ENCODE measurements at regions not wholly inside any gene's neighbourhood (a gene's known extent, or its start where the extent isn't known, plus 50 kb on each side); places are given as distances from the start of the nearest gene placed in this dataset.
"Not testable (repeated sequence)": the region's sequence is repeated elsewhere in the genome, so short reads cannot be mapped to it uniquely, and the experiment has no call there.

DNA sequence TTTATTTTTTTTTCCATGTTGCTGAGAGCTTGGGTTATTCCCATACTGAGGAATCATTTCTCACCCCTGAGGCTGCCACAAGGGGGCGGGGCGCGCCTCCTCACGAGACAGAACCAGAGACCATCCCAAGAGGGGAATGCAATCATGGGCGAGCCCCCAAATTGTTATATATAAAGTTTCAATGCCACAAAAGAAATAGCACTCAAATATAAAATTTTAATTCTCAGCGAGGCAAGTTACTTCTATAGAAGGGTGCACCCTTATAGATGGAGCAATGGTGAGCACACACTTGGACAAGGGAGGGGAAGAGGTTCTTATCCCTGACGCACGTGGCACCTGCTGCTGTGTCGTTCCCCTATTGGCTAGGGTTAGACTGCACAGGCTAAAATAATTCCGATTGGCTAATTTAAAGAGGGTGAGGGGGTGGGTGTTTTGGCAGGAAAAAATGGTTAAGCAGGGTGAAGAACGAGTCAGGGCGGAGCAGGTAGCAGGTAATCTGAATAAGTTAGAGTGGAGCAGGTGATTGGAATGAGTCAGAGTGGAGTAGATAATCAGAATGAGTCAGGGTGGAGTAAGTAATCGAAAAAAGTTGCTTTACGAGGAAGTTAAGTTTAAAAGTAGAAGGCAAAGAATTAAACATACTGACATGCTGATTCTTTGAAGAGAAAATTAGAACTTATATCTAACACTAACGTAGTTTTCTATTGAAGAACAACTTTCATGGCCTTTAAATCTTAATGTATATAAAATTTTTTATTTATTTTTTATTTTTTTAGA is 177.5 kb downstream of the MTCL1 start:
- no peak for DNase-seq

DNA sequence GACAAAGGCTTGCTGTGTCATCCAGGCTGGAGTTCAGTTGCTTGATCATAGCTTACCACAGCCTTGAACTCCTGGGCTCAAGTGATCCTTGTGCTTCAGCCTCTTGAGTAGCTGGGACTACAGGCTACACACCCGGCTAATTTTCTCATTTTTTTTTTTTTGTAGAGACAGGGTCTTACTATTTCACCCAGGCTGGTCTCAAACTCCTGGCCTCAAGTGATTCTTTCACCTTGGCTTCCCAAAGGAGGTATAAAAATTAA is 178.0 kb downstream of the MTCL1 start:
- no peak for DNase-seq

DNA sequence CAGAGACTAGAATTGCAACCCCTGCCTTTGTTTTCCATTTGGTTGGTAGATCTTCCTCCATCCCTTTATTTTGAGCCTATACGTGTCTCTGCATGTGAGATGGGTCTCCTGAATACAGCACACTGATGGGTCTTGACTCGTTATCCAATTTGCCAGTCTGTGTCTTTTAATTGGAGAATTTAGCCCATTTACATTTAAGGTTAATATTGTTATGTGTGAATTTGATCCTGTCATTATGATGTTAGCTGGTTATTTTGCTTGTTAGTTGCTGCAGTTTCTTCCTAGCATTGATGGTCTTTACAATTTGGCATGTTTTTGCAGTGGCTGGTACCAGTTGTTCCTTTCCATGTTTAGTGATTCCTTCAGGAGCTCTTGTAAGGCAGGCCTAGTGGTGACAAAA is 182.5 kb downstream of the MTCL1 start:
- DNase-seq: not testable (repeated sequence)

DNA sequence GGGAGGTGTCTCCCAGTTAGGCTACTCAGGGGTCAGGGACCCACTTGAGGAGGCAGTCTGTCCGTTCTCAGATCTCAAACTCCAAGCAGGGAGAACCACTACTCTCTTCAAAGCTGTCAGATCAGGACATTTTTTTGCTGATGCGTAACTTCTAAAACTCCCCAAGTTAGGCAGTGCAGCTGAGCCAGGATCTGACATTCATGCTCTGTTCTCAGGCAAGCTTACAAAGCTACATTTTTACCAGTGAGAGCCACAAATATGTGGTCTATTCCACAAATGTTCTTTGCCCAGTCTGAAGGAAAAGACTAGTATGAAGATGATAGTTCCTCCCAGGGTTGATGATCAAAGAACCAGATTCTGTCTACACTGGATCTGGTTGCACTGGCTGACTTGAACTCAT is 184.1 kb downstream of the MTCL1 start:
- no peak for DNase-seq

DNA sequence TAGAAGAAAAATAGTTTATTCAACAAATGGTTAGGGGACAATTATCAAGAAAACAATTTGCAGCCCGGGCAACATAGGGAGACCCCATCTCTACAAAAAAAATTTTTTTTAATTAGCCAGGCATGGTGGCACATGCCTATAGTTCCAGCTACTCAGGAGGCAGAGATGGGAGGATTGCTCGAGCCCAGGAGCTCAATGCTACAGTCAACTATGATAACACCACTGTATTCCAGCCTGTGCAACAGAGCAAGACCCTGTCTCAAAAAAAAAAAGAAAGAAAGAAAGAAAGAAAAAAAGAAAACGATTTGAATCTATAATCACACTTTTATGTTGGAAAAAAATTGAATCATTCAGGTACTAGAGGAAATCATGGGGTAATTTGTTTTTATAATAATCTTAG is 185.1 kb downstream of the MTCL1 start:
- not testable (repeated sequence) for DNase-seq

DNA sequence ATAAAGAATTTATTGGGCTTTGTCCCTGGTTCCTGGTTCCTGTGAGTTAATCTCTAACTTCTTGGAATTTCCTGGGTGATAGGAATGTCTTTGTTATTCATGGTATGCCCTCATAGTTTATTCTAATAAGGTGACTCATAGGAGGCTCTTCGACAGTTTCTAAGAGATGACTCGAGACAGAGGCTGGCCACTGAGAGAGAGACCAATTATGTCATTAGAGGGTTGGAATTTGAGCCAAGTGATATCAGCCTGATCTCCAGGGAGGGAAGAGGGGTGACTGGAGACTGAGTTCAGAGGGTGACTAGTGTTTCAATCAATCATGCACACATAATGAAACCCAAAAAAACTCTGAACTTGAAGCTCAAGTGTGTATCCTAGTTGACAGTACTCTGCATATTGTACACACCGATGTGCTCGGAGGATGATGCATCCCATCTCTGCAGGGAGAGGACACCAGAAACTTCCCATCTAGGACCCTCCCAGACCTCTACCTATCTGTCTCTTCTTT is 185.7 kb downstream of the MTCL1 start:
- DNase-seq: no peak

DNA sequence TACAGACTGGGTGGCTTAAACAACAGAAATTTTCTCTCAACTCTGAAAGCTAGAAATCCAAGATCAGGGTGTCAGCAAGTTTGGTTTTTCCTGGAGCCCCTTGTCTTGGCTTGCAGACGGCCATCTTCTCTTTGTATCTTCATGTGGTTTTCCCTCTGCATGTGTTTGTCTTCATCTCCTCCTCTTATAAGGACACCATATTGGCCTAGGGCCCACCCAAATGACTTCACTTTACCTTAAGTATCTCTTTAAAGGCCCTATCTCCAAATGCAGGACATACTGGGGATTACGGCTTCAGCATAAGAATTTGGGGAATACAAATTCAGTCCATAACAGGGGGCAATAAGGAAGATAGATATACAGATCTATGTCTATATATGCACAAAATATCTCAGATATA is 187.9 kb downstream of the MTCL1 start:
- no peak for DNase-seq

DNA sequence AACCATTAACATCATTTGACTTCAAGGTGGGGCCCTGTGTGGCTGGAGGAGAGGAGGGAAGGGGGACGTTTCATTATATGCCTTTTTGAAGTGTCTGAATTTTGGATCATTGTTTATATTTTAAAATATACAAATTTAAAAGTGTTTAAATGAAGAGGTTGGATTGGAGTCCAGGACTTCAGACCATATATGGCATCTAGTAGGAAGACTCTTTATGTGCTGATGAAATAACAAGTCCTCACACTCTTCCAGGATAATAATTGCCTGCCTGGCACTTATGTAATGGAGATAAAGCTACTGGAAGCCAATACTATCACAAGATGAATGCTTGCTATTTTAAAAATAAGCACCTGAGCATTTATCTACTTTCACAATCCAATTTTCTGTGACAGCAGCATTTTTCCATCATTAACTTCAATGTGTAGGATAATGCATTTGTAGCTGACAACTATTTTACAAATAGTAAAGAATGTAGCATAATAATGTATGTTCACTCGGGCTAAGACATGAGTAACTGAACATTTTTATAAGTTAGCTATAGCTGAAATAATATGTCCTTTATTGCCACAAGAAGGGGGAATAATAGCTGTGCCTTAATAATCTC is 188.4 kb downstream of the MTCL1 start:
- DNase-seq: no peak

DNA sequence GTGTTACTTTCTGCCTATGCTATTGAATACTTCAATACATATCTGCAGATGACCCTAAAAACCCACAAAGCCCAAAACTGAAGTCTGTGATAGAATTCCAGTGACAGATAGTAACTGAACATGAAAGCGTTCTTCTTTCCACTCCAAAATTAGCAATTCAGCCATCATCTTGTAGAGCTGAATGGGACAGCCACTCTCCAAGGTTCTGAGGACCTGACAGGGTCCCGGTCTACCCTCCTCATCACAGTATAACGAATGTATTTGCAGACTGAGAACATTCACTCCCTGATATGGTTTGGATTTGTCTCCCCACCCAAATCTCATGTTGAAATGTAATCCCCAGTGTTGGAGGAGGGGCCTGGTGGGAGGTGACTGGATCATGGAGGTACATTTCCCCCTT is 189.5 kb downstream of the MTCL1 start:
- DNase-seq: no peak

DNA sequence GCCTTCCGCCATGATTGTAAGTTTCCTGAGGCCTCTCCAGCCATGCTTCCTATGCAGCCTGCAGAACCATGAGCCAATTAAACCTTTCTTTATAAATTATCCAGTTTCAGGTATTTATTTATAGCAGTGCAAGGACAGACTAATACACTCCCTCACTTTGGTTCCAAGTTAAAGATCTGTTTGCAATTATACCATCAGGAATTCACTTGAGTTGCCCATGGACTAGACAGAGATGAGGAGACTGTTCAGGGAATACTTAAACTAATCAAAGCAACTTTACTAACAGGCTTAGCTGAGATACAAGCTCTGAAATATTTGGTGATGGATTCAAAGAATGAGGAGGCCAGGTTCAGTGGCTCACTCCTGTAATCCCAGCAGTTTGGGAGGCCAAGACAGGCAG is 190.0 kb downstream of the MTCL1 start:
- DNase-seq: no peak

DNA sequence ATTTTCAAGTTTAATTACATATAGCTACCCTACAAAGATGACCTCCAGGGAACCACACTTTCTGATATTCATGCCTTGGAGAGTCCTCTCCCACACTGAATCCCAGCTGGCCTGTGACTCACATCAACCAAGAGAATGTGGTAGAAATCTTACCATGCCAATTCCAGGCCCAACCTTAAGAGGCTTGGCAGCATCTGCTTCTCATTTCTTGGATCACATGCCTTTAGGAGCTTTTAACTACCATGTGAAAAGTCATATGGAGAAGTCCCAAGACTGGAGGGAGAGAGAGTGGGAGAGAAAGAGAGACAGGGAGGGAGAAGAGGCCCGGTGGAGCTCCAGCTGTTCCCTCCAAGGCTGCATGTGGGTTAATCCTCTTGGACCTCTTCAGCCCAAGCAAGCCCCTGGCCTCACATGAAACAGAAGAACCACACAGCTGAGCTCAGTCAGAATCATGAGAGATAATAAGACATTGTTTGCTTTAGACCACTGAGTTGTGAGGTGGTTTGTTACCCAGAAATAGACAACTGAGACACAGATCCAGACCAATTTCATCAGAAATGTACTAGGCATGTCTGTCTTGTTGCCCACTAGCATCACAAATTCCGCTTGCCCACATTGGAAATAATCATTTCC is 190.7 kb downstream of the MTCL1 start:
- no peak for DNase-seq

DNA sequence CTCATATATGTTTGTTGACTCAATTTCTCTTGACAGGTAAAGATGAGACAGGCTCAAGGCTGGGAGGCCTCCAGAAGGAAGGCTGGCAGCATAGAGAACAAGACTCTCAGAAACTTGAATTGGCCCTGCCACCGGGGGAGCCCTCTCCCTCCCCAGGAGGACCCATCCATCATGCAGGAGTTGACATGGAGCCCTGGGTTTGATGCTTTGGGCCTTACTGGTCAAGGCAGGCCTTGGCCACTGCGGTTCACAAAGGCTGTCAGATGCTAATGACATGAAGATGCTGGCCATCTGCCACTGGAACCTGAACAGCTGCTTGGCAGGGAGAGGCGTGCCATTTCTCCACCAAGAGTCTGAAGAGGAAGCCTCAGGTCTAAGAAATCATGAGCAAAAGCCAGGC is 193.6 kb downstream of the MTCL1 start:
- DNase-seq: no peak

DNA sequence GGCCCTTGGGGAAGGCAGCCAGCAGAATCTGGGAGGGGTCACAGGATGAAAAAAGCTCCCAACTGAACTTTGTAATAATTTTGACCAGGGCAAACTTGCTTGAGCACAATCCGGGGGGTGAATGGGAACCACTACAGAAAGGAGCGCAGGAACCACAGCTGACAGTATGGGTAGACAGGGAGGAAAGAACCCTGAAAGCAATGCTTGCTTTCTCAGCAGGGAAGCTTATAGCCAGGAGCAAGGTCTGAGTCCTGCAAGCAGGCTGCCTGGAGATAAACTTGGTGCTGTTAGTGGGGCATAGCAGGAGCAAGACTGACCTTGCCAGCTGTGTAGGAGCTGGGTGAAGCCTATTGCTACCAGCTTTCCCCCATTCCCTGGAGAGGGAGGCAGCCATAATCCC is 195.2 kb downstream of the MTCL1 start:
- no peak for DNase-seq

DNA sequence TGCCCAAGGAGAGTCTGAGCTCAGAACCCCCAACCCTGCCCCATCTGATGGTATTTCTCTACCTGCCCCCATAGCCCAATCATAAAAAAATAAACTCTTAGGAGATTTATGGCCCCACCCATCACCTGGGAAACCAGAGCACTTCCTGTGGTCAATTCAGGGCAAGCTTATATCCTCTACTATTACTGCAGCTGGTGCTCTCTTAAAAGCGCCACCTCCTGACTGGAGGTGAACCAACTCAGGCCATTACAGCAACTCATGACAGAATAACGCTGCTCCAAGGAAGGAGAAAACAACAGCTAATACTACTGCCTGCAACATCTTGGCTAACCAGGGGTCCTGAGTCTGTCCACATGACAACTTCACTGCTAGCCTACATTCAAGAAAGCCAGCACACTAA is 195.7 kb downstream of the MTCL1 start:
- no peak for DNase-seq

DNA sequence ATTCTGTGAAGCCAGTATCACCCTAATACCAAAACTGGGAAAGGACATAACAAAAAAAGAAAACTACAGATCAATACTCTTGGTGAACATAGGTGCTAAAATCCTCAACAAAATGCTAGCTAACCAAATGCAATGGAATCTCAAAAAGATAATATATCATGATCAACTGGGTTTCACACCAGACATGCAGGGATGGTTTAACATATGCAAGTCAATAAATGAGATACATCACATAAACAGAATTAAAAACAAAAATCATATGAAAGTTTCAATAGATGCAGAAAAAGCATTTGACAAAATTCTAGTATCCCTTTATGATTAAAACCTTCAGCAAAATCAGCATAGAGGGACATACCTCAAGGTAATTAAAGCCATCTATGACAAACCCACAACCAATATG is 198.2 kb upstream of the NDUFV2 start:
- no peak for DNase-seq

DNA sequence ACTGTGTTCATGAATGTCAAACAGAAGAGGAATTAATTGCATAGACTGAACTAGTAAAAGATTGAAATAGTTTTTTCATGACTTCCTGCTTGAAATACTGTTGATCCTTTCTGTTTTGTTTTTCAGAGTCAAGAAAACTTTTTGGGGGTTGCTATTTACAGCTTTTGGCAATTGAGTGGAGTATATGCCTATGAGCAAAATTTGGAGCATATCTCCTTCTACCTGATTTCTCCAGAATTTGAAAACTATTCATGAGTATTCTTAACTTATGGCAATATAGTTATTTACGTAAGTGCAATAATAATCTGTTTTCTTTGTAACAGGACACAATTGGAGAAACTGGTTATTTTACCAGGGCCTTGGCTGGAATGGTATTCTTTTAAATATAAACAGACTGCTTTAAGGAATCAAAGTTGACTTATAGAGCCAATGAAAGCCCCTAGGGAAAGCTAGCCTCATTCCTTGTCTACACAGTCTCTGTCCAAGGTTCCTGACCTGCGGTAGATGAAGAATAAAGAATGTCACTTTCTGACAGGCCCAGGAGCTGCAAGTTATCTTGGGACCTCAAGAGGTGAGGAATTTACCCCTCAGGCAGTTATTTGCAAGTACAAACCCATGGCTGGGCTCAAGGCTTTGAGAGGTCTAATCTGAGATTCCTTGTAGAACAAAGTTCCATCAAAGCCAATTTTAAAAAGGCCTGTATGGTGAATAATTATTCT is 193.5 kb upstream of the NDUFV2 start:
- DNase-seq: no peak

DNA sequence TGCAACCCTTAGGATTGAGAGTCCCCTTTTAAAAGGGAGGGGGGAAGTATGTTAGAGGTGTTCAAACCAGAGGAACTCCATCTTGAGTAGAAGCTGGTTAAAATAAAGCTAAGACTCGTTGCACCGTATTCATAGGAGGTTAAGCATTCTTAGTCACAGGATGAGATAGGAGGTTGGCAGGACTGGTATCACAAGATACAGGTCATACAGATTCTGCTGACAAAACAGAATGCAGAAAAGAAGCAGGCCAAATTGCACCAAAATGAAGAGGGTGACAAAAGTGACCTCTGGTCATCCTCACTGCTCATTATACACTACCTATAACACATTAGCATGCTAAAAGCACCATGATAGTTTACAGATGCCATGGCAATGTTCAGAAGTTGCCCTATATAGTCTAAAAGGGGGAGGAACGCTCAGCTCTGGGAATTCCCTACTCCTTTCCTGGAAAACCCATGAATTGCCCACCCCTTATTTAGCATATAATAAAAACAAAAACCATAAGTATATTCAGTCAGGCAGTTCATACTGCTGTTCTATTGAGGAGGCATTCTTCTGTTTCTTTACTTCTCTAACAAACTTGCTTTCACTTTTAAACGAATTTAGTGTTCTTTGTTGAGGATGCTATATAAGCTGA is 192.2 kb upstream of the NDUFV2 start:
- no peak for DNase-seq

DNA sequence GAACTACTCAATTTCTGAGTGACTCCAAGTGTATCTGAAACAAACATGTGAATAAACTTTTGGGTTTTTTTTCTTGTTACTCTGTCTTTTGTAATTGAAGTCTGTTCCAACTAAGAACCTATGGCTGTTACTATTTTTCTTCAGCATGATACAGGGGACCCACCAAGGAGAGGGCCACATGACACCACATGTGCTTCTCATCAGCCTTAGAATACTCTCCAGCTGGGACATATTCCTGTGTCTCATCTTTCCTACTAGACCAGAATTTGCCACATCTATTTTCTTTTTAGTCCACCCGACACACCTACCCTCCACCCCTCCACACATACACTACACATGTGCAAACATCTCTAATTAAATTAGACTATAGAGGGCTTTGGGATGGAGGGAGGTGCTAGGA is 191.7 kb upstream of the NDUFV2 start:
- no peak for DNase-seq

DNA sequence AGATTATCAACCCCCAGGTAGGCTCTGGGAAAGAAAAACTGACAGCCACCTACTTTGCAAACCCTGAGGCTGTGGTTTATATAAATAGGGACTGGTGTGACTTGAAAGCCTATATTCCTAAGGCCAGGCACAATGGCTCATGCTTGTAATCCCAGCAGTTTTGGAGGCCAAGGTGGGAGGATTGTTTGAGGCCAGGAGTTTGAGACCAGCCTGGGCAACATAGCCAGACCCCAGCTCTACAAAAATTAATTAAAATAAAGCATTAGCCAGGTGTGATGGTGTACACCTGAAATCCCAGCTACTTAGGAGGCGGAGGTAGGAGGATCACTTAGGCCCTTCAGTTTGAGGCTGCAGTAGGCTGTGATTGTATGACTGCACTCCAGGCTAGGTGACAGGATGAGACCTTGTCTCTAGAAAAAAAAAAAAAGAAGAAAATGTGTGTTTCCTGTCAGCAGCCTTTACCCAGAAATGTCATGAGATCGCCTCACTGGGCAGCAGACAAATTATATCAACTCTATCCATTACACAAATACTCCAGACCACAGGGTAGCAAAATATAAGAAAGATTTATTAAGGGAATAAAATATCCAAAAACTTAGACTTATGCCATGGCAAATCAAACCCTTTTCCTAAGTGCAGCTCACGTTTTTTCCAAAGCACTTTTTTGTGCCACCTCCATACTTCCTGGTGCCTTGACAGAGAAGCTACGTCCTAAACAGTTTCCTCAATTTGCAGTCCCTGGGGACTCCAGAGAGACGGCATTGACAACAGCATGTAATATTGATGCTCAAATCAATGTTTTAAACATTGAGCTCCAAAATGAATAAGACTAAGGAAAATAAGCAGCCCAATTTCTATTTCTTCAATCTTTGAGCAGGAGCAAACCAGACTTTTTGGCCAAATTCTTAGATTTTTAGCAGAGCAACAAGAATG is 190.8 kb upstream of the NDUFV2 start:
- DNase-seq: no peak

DNA sequence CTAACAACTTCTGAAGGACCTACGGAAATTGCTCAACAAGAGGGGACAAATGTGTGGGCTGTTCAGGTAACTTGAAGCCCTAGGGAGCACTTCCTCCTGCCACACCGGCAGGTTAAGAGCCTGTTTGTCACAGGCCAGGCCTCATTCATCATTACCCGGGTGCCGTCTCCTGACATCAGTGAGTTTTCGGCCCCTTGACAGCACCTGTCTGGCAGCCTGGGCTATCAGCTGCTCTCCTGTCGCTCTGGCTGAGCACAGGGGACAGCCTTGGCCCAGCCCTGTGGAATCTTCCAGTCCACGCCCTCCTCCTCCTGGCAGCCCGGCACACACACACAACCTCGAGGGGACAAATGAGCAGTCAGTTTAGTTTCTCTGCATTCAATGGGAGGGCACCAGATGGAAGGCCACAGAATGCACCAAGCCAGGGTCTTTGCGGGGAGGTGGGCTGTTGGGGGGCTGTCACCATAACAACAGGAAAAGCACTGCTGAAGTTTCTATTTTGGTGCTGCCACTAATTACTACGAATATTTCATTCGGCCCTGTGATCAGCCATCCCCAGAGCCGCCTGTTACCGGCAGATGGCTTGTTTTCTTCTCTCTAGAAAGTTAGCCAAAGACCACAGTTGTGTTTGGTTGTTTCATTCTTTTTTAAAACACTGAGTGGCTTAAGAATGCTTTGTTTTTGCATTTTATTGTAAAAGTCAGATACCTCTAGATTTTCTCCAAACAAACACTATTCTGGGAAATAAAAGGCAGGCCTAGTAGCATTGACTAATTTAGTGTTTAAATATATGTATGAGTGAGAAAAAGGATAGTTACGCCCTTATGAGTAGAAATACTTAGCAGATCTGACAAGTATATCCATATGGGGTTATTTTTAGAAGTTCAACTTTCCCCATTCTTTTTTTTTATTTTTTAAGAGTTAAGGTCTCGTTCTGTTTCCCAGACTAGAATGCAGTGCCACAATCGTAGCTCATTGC is 189.9 kb upstream of the NDUFV2 start:
- DNase-seq: no peak

Measured in activated CD4-positive, alpha-beta T cell treated with anti-CD3 and anti-CD28 coated beads, Interleukin-10, Interleukin-2, amounts not matched to agents 100 ng/mL and 50 ng/mL, durations not matched to agents 16 hours and 8 hours (primary cell).